HUES6 (cell line): ENCODE measurements at regions not wholly inside any gene's neighbourhood (a gene's known extent, or its start where the extent isn't known, plus 50 kb on each side); places are given as distances from the start of the nearest gene placed in this dataset.

ENCODE experiments used
- H3K27ac ChIP-seq: 2 replicates; pipeline ENCODE4 v1.7.0; 2013; ENCODE audit warnings: low read depth, mild to moderate bottlenecking, low read length, inconsistent platforms
- H3K27me3 ChIP-seq: 2 replicates; pipeline ENCODE4 v1.6.1; 2013; ENCODE audit warnings: low read length; ENCODE audit not compliant: control insufficient read depth, insufficient read depth
- H3K36me3 ChIP-seq: 2 replicates; pipeline ENCODE4 v1.6.1; 2013; ENCODE audit warnings: low read length; ENCODE audit not compliant: control insufficient read depth, insufficient read depth
- H3K4me1 ChIP-seq: 2 replicates; pipeline ENCODE4 v1.6.1; 2013; ENCODE audit warnings: low read length; ENCODE audit not compliant: control insufficient read depth, insufficient read depth
- H3K4me3 ChIP-seq: 2 replicates; pipeline ENCODE4 v1.5.1; 2013; ENCODE audit warnings: low read depth, low read length
- H3K9ac ChIP-seq: one replicate; pipeline ENCODE4 v1.6.1; 2013; ENCODE audit warnings: mild to moderate bottlenecking, low read length
- H3K9me3 ChIP-seq: 2 replicates; pipeline ENCODE4 v1.6.1; 2013; ENCODE audit warnings: low read depth, low read length; ENCODE audit not compliant: control insufficient read depth, insufficient read depth

DNA sequence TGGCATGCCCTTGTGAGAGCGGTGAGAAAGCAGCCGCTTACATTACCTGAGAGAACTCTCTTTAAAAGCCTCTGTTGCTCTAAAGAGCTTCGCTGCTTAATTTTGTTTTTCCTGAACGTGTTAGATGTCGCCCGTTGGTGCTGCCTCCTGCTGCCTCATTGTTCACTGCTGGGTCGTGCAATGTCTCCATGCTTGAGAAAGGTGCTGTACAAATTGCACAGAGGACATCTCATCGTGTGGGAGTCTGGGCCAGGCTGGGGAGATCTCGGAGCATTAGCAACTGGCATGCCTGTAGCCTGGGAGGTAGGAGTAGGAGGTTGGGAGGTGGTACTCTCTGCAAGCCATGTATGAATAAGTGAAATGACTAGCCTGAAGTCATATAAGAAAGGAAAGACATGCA lies 686.0 kb downstream of the NOVA1 start:
- H3K9me3 ChIP-seq = no peaks in the 10 kb centered on the region
- H3K27ac ChIP-seq = no peak overlapping the region
- no peaks in the 10 kb centered on the region for H3K27me3 ChIP-seq
- H3K4me3 ChIP-seq = no peak overlapping the region
- H3K9ac ChIP-seq = no peak overlapping the region
- H3K4me1 ChIP-seq = no peaks in the 10 kb centered on the region
- H3K36me3 ChIP-seq = no peaks in the 10 kb centered on the region

DNA sequence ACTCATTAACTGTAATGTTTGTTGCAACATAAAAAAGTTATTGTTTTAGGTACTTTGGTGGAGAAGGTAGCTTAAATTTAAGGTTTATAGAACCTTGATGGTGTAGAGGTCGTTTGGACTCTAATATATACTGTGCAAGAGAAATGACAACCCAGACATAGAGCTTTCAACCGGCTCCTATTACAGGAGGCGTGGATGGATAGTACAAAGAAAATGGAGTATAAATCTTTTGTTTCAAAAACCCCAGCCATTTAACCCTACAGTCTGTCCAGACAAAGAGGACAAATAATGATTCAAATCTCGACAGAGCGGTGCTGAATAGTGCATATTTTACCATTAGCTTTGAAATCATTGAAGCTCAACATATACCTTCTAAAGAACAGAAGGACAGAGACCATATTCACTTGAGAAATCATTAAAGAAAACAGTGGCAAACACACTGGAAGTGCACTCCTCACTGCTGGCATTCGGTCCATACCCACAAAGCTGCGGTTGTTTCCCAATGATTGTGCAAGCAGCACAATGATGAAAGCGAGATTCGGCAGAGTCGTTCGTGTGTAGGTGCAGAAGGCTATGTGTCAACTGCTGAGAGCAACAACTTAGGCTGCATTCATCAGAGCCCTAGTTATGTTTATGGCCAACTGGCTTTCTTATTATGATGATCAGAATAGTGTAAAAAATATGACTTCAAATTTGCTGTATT lies 688.6 kb downstream of the NOVA1 start:
- no peak overlapping the region for H3K9ac ChIP-seq
- no peak overlapping the region for H3K27ac ChIP-seq
- no peaks in the 10 kb centered on the region for H3K9me3 ChIP-seq
- no peaks in the 10 kb centered on the region for H3K27me3 ChIP-seq
- no peak overlapping the region for H3K4me3 ChIP-seq
- no peaks in the 10 kb centered on the region for H3K36me3 ChIP-seq
- H3K4me1 ChIP-seq = no peaks in the 10 kb centered on the region

DNA sequence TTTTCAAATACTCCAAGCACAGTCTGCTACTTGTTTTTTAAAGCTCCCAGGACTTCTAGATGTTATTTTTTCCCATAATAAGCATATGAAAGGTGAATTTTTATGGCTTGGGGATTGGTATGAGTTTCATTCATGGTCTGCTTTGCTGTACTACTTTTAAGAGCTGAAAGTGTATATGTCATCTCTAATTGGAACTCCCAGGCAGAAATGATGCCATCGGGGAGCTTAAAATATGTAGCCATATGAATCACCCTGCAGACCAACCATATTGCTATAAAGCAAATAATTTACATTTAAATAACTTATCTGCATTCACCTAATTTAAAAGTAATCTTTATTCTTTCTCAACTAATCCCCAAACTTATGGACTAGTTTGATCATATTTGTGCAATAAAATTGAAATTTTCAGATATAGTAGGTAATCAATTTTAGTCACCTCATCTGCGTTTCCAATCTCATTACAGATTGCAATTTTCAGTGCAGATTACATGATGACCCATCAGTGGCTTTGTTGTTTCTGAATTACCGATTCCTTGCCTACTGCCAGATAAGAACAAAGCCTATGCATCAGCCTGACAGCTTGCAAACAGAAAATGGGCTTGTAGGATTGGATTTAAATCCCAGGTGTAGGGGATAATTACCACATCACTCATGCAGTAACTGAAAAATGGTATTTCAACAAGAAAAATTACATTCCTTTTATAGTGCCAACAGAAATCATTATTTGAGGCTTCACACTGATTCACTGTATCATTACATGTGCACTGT lies 689.4 kb downstream of the NOVA1 start:
- no peak overlapping the region for H3K9ac ChIP-seq
- H3K9me3 ChIP-seq = no peaks in the 10 kb centered on the region
- no peaks in the 10 kb centered on the region for H3K27me3 ChIP-seq

DNA sequence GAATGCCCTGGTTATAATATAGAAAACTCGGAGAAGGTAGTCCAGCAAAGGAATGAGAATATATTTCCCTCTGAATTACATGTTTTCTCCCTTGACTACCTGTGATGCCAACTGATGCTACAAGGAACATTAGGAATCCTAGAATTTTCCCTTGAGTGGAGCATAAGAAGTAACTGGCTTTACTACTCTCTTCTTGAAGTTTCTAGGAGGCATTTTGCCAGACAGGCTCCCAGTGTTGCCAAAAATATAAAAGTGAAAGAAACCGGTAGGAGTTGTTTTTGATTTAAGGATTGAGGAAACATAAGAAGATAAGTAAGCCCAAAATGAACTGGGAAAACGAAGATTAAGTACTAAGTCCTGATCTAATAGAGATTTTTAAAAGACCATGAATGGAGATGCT lies 693.4 kb downstream of the NOVA1 start:
- Histone ChIP-seq H3K4me1 (no peaks in the 10 kb centered on the region), H3K36me3 (no peaks in the 10 kb centered on the region), H3K4me3 (no peak overlapping the region), H3K9ac (no peak overlapping the region), H3K9me3 (no peaks in the 10 kb centered on the region), H3K27ac (no peak overlapping the region), H3K27me3 (no peaks in the 10 kb centered on the region)

More for the DNA sequence above, 689.4 kb downstream of the NOVA1 start:
- no peaks in the 10 kb centered on the region for H3K4me1 ChIP-seq
- H3K36me3 ChIP-seq = no peaks in the 10 kb centered on the region
- no peak overlapping the region for H3K4me3 ChIP-seq
- no peak overlapping the region for H3K27ac ChIP-seq

DNA sequence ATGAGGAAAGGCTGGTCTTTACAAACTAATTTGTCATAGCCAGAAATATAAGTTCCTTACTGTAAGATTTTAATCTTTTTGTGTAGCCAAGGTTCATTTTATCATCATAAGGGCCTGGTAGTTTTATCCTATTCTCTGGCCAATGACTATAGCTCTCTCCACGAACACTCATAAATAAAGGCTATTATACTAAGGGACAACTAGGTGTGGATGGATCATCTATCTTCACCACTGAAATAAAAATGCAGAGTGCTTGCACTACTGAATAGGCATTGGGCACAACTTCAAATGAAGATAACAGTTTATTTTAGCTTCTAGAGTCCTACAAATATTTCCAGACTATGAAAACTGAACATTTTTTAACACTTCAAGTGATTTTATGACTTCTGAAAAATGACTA lies 698.6 kb downstream of the NOVA1 start:
- H3K9me3 ChIP-seq = no peaks in the 10 kb centered on the region
- no peak overlapping the region for H3K27ac ChIP-seq
- H3K4me3 ChIP-seq = no peak overlapping the region
- H3K36me3 ChIP-seq = no peaks in the 10 kb centered on the region
- H3K27me3 ChIP-seq = no peaks in the 10 kb centered on the region
- H3K9ac ChIP-seq = no peak overlapping the region
- peaks cover 19% of the 10 kb centered on the region for H3K4me1 ChIP-seq

DNA sequence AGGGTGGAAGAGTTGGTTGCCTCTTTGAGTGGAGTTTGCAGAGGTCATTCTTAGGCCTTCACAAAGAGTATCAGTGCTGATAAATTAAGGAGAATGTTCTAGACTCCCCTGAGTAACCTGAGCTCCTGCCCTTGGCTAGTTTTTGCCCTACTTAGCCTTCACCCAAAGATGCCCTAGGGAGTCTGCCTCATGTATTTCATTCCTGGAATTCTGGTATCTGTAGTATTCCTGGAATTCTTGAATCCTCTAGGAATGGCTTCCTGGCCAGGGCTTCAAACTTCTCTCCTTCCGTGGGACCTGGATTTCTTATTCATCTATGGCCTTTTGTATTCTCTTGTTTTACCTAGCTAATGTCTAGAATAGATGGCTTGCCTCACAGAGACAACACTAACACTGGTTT lies 701.1 kb downstream of the NOVA1 start:
- no peaks in the 10 kb centered on the region for H3K27me3 ChIP-seq
- H3K9me3 ChIP-seq = no peaks in the 10 kb centered on the region
- H3K36me3 ChIP-seq = no peaks in the 10 kb centered on the region
- H3K9ac ChIP-seq = no peak overlapping the region
- no peak overlapping the region for H3K4me3 ChIP-seq
- H3K4me1 ChIP-seq = peaks cover 19% of the 10 kb centered on the region
- no peak overlapping the region for H3K27ac ChIP-seq

DNA sequence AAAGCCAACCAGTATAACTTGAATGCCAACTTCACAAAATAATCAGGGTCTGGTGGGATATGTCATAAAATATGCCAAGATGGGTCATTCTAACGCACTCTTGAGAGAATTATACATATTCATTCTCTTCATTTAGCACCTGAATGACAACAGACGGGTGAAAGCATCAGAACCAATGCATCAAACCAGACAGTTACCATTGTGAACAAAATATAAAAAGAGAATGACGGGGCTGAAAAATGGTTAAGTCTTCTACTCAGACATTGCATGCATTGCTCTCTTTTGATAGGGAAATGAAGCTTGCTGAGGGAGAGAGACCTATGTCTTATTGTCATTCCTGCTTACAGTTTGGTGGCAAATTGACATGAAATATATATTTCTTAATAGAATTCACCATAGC lies 702.1 kb downstream of the NOVA1 start:
- Histone ChIP-seq H3K9me3 (no peaks in the 10 kb centered on the region), H3K36me3 (no peaks in the 10 kb centered on the region), H3K4me3 (no peak overlapping the region), H3K9ac (no peak overlapping the region), H3K27me3 (no peaks in the 10 kb centered on the region), H3K27ac (no peak overlapping the region), H3K4me1 (peaks cover 19% of the 10 kb centered on the region)

DNA sequence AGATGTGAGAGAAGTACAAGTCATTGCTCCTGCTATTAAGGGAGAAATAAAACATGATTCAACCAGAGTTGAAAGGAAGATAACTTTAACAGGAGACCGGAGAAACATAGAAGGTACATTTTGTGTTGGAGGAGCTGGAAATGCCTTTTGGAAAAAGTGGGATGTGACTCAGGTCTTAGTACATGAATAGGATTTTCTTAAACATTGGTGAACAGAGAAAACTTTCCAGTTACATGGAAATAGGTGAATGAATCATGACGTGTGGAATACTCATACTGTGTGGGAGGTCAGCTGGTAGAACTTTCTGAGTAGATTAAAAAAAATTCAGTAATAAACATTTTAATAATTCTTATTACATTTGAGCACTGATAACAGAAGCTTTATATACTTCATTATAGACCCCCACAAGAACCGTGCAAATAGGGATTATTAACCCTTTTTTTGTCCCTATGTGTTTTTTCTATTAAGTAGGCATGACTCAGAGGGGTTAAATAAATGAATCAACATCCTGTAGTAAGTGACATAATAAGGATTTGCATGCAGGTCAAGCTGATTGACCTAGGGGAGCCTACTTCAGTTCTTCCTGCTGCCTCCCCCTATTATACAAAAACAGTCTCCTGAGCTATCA lies 710.5 kb downstream of the NOVA1 start:
- no peaks in the 10 kb centered on the region for H3K27me3 ChIP-seq
- no peaks in the 10 kb centered on the region for H3K36me3 ChIP-seq
- no peak overlapping the region for H3K4me3 ChIP-seq
- H3K9ac ChIP-seq = no peak overlapping the region
- H3K9me3 ChIP-seq = no peaks in the 10 kb centered on the region
- no peak overlapping the region for H3K27ac ChIP-seq
- H3K4me1 ChIP-seq = no peaks in the 10 kb centered on the region

DNA sequence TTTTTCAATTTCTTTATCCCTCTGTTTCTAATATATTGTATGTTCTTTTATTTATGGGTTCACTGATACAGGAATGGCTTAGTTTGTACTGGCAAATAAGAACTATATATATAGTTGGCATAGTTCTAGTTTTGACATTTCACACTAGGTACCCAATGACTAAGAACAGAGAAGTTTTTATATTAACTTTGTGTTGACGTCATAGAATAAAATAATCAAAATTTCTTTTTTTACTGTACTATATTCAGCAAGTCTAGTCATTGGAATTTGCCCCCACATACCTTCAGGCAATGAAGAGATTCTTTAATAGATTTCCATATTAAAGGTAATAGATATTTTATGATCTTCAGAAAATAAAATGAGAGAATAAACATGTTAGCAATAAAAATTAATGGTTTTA lies 713.2 kb downstream of the NOVA1 start:
- Histone ChIP-seq H3K27me3 (no peaks in the 10 kb centered on the region), H3K9ac (no peak overlapping the region), H3K4me1 (no peaks in the 10 kb centered on the region), H3K9me3 (no peaks in the 10 kb centered on the region), H3K36me3 (no peaks in the 10 kb centered on the region), H3K27ac (no peak overlapping the region), H3K4me3 (no peak overlapping the region)

DNA sequence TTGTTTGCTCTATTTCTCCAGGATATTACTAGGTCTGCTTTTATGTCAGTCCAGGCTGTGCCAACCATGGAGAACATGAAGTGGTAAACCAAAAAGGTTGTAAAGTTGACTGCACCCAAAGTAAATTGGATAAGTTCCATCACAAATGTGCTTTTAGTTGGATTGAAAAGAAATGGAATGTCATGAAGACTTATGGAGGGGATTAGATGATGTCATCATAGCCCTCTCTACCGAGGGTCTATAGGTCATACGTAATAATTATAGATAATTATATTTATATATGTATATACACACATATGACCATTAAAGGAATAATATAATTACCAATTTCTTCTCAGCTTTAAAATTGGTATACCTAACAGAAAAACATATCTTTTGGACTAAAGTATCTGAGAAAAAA lies 714.9 kb downstream of the NOVA1 start:
- no peaks in the 10 kb centered on the region for H3K4me1 ChIP-seq
- no peak overlapping the region for H3K4me3 ChIP-seq
- no peak overlapping the region for H3K9ac ChIP-seq
- H3K27ac ChIP-seq = no peak overlapping the region
- no peaks in the 10 kb centered on the region for H3K27me3 ChIP-seq
- H3K36me3 ChIP-seq = no peaks in the 10 kb centered on the region
- no peaks in the 10 kb centered on the region for H3K9me3 ChIP-seq

DNA sequence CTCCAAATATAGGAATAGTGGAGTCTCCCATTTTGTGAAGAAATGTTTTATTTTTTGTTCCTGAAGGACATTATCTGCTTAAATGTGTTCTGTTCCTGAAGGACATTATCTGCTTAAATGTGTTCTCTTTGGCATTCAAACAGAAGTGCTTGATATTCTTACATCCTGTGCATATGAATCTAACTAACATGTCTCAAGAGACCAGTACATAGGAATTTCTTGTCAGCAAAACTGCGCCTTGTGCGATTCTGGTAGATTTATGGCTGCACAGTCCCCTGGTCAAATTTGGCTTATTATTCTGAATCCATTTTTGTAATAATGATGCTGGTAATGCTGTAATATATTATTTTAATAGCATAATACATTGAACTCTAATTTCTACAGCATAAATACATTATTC lies 722.4 kb downstream of the NOVA1 start:
- H3K27me3 ChIP-seq = no peaks in the 10 kb centered on the region
- no peaks in the 10 kb centered on the region for H3K36me3 ChIP-seq
- H3K4me1 ChIP-seq = no peaks in the 10 kb centered on the region
- H3K4me3 ChIP-seq = no peak overlapping the region
- no peak overlapping the region for H3K9ac ChIP-seq
- no peaks in the 10 kb centered on the region for H3K9me3 ChIP-seq
- no peak overlapping the region for H3K27ac ChIP-seq
